ENCODE measurements at regions not wholly inside any gene's neighbourhood (a gene's known extent, or its start where the extent isn't known, plus 50 kb on each side); places are given as distances from the start of the nearest gene placed in this dataset.

GRCh38 chr7:27351137-27351536, 108.5 kb downstream of the EVX1 start:
- Histone ChIP-seq H3K4me1 (ENCODE audit: insufficient read depth, low read length, poor library complexity, severe bottlenecking) (no peaks in the 10 kb centered on the region), H2AFZ (ENCODE audit: low read length) (no peak overlapping the region), H3K4me3 (ENCODE audit: low read depth, low read length, poor library complexity, severe bottlenecking) (no peak overlapping the region), H3K36me3 (ENCODE audit: insufficient read depth, low read length) (no peaks in the 10 kb centered on the region), H3K9me2 (ENCODE audit: insufficient read depth, low read length) (no peaks in the 10 kb centered on the region), H3K9me3 (ENCODE audit: low read length) (no peaks in the 10 kb centered on the region), H3K4me2 (ENCODE audit: low read length) (no peak overlapping the region), H3K27ac (ENCODE audit: low read depth, low read length, poor library complexity, severe bottlenecking) (no peak overlapping the region), H4K20me1 (ENCODE audit: insufficient read depth, low read length) (no peaks in the 10 kb centered on the region), H3K79me2 (ENCODE audit: insufficient read depth, low read depth, low read length) (no peaks in the 10 kb centered on the region)
- POLR2A ChIA-PET, result no interaction called here
- TF ChIP-seq EZH2phosphoT487 (IDR thresholded peaks at IDR 0.05; ENCODE audit: borderline replicate concordance, low read depth, low read length) (no peak), CTCF (conservative IDR thresholded peaks at IDR 0.05; ENCODE audit: low read length) (no peak)
- intact Hi-C loops (cut with micrococcal nuclease; ENCODE audit: unreplicated experiment), result no loop called here
- no peak for DNase-seq (ENCODE audit: low spot score)
- CTCF ChIA-PET (ENCODE audit: unreplicated experiment), result no interaction called here
- BruUV-seq (replicated peaks), result no TSS peak

GRCh38 chr7:27351786-27352185, 109.2 kb downstream of the EVX1 start:
- TF ChIP-seq EZH2phosphoT487 (IDR thresholded peaks at IDR 0.05; ENCODE audit: borderline replicate concordance, low read depth, low read length), result no peak
- no peak for TF ChIP-seq CTCF (conservative IDR thresholded peaks at IDR 0.05; ENCODE audit: low read length)
- H3K9me3 ChIP-seq (ENCODE audit: low read length), result no peaks in the 10 kb centered on the region
- H3K9me2 ChIP-seq (ENCODE audit: insufficient read depth, low read length), result no peaks in the 10 kb centered on the region
- no peak overlapping the region for H3K4me3 ChIP-seq (ENCODE audit: low read depth, low read length, poor library complexity, severe bottlenecking)
- intact Hi-C loops (cut with micrococcal nuclease; ENCODE audit: unreplicated experiment), result no loop called here
- no peaks in the 10 kb centered on the region for H3K36me3 ChIP-seq (ENCODE audit: insufficient read depth, low read length)
- H3K79me2 ChIP-seq (ENCODE audit: insufficient read depth, low read depth, low read length), result no peaks in the 10 kb centered on the region
- no peak for DNase-seq (ENCODE audit: low spot score)
- BruUV-seq (replicated peaks), result no TSS peak
- H2AFZ ChIP-seq (ENCODE audit: low read length), result no peak overlapping the region
- H3K4me1 ChIP-seq (ENCODE audit: insufficient read depth, low read length, poor library complexity, severe bottlenecking), result no peaks in the 10 kb centered on the region
- no peak overlapping the region for H3K4me2 ChIP-seq (ENCODE audit: low read length)
- CTCF ChIA-PET (ENCODE audit: unreplicated experiment), result no interaction called here
- POLR2A ChIA-PET, result no interaction called here
- no peak overlapping the region for H3K27ac ChIP-seq (ENCODE audit: low read depth, low read length, poor library complexity, severe bottlenecking)
- no peaks in the 10 kb centered on the region for H4K20me1 ChIP-seq (ENCODE audit: insufficient read depth, low read length)

- no peaks in the 10 kb centered on the region for H4K20me1 ChIP-seq (ENCODE audit: insufficient read depth, low read length)
- no peak overlapping the region for H3K4me3 ChIP-seq (ENCODE audit: low read depth, low read length, poor library complexity, severe bottlenecking)
- no peaks in the 10 kb centered on the region for H3K36me3 ChIP-seq (ENCODE audit: insufficient read depth, low read length)
- H3K4me1 ChIP-seq (ENCODE audit: insufficient read depth, low read length, poor library complexity, severe bottlenecking), result no peaks in the 10 kb centered on the region
- H3K9me3 ChIP-seq (ENCODE audit: low read length), result no peaks in the 10 kb centered on the region
- H3K9me2 ChIP-seq (ENCODE audit: insufficient read depth, low read length), result no peaks in the 10 kb centered on the region
- no peaks in the 10 kb centered on the region for H3K79me2 ChIP-seq (ENCODE audit: insufficient read depth, low read depth, low read length)
- intact Hi-C loops (cut with micrococcal nuclease; ENCODE audit: unreplicated experiment), result no loop called here
- H3K4me2 ChIP-seq (ENCODE audit: low read length), result no peak overlapping the region
- ChIA-PET CTCF (ENCODE audit: unreplicated experiment) (no interaction called here), POLR2A (no interaction called here)
- TF ChIP-seq EZH2phosphoT487 (IDR thresholded peaks at IDR 0.05; ENCODE audit: borderline replicate concordance, low read depth, low read length) (no peak), CTCF (conservative IDR thresholded peaks at IDR 0.05; ENCODE audit: low read length) (no peak)
- no TSS peak for BruUV-seq (replicated peaks)
- H2AFZ ChIP-seq (ENCODE audit: low read length), result no peak overlapping the region
- no peak overlapping the region for H3K27ac ChIP-seq (ENCODE audit: low read depth, low read length, poor library complexity, severe bottlenecking)
- DNase-seq (ENCODE audit: low spot score), result no peak
Measured at GRCh38 chr7:27359181-27360125, 116.9 kb downstream of the EVX1 start.
